ENCODE measurements at regions not wholly inside any gene's neighbourhood (a gene's known extent, or its start where the extent isn't known, plus 50 kb on each side); places are given as distances from the start of the nearest gene placed in this dataset.

DNA sequence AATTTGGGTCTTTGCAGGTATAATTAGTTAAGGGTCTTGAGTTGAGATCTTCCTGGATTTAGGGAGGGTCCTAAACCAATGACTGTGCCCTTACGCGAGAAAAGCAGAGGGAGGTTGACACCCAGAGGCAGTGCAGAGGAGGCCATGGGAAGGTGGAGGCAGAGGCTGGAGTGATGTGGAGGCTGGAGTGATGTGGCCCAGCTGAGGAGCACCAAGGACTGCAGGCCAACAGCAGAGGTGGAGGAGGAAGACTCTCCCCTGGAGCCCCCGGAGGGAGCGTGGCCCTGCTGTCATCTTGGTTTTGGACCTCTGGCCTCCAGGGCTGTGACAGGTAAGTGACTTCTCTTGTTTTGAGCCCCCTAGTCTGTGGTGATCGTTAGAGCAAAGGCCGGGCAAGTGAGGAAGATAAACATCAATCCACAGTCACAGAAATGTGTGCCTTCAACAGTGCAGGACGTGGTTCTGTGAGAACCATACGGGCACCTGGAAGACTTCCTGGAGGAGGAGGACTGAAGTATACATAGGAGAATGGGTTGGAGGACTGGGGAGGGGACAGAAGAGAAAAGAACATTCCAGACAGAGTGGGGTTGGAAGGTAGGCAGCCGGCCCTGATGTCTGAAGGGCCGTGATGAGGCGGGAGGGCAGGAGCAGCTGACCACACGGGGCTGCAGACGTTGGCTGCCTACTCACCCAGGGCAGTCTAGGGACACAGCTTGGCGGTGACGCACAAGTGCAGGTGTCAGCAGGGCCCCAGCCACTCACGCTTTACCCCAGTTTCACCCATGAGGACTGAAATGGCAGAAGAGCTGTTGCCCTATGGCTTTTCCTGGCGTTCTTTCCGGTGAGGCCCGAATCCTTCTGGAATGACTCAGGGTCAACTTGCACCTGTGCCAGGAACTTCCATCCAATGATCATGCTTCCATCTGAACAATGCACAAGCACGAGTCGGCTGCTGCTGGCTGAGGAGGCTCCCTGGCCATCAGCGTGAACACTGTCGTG is 270.2 kb downstream of the CTTN start:
- no TSS peak for BruUV-seq (replicated peaks)
- in situ Hi-C loops (cut with HindIII; ENCODE audit: extremely low pct_ligation_motif_present, low pct_unique_long_range_greater_than_20kb) = no loop called here
- peak; percentile 54 for TF ChIP-seq ZFP36 (IDR thresholded peaks at IDR 0.05; ENCODE audit: borderline replicate concordance, low read depth, low read length, partially characterized antibody)
- TF ChIP-seq RXRB (CRISPR knock-in tag; IDR thresholded peaks at IDR 0.05; ENCODE audit: borderline replicate concordance) = 0 out of 2 replicates have a peak, but pooled peaks have one; percentile 4
- TF ChIP-seq NR2C2 (CRISPR knock-in tag; IDR thresholded peaks at IDR 0.05; ENCODE audit: borderline replicate concordance) = no peak
- TF ChIP-seq ZNF768 (CRISPR knock-in tag; IDR thresholded peaks at IDR 0.05) = no peak
- TF ChIP-seq NR2F2 (IDR thresholded peaks at IDR 0.05; ENCODE audit: borderline replicate concordance, low read depth) = no peak
- TF ChIP-seq, protein P1, sequence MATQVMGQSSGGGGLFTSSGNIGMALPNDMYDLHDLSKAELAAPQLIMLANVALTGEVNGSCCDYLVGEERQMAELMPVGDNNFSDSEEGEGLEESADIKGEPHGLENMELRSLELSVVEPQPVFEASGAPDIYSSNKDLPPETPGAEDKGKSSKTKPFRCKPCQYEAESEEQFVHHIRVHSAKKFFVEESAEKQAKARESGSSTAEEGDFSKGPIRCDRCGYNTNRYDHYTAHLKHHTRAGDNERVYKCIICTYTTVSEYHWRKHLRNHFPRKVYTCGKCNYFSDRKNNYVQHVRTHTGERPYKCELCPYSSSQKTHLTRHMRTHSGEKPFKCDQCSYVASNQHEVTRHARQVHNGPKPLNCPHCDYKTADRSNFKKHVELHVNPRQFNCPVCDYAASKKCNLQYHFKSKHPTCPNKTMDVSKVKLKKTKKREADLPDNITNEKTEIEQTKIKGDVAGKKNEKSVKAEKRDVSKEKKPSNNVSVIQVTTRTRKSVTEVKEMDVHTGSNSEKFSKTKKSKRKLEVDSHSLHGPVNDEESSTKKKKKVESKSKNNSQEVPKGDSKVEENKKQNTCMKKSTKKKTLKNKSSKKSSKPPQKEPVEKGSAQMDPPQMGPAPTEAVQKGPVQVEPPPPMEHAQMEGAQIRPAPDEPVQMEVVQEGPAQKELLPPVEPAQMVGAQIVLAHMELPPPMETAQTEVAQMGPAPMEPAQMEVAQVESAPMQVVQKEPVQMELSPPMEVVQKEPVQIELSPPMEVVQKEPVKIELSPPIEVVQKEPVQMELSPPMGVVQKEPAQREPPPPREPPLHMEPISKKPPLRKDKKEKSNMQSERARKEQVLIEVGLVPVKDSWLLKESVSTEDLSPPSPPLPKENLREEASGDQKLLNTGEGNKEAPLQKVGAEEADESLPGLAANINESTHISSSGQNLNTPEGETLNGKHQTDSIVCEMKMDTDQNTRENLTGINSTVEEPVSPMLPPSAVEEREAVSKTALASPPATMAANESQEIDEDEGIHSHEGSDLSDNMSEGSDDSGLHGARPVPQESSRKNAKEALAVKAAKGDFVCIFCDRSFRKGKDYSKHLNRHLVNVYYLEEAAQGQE (IDR thresholded peaks at IDR 0.05; ENCODE audit: borderline replicate concordance in 1 of 2, low read depth in 1 of 2, low read length in 2 of 2) = no peak
- TF ChIP-seq FOSL1 (CRISPR knock-in tag; IDR thresholded peaks at IDR 0.05; ENCODE audit: borderline replicate concordance) = no peak
- TF ChIP-seq TRIM24 (CRISPR knock-in tag; IDR thresholded peaks at IDR 0.05) = no peak
- TF ChIP-seq, protein P2, sequence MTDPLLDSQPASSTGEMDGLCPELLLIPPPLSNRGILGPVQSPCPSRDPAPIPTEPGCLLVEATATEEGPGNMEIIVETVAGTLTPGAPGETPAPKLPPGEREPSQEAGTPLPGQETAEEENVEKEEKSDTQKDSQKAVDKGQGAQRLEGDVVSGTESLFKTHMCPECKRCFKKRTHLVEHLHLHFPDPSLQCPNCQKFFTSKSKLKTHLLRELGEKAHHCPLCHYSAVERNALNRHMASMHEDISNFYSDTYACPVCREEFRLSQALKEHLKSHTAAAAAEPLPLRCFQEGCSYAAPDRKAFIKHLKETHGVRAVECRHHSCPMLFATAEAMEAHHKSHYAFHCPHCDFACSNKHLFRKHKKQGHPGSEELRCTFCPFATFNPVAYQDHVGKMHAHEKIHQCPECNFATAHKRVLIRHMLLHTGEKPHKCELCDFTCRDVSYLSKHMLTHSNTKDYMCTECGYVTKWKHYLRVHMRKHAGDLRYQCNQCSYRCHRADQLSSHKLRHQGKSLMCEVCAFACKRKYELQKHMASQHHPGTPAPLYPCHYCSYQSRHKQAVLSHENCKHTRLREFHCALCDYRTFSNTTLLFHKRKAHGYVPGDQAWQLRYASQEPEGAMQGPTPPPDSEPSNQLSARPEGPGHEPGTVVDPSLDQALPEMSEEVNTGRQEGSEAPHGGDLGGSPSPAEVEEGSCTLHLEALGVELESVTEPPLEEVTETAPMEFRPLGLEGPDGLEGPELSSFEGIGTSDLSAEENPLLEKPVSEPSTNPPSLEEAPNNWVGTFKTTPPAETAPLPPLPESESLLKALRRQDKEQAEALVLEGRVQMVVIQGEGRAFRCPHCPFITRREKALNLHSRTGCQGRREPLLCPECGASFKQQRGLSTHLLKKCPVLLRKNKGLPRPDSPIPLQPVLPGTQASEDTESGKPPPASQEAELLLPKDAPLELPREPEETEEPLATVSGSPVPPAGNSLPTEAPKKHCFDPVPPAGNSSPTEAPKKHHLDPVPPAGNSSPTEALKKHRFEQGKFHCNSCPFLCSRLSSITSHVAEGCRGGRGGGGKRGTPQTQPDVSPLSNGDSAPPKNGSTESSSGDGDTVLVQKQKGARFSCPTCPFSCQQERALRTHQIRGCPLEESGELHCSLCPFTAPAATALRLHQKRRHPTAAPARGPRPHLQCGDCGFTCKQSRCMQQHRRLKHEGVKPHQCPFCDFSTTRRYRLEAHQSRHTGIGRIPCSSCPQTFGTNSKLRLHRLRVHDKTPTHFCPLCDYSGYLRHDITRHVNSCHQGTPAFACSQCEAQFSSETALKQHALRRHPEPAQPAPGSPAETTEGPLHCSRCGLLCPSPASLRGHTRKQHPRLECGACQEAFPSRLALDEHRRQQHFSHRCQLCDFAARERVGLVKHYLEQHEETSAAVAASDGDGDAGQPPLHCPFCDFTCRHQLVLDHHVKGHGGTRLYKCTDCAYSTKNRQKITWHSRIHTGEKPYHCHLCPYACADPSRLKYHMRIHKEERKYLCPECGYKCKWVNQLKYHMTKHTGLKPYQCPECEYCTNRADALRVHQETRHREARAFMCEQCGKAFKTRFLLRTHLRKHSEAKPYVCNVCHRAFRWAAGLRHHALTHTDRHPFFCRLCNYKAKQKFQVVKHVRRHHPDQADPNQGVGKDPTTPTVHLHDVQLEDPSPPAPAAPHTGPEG (CRISPR knock-in tag; IDR thresholded peaks at IDR 0.05) = no peak
- TF ChIP-seq ZNF44 (CRISPR knock-in tag; IDR thresholded peaks at IDR 0.05) = no peak
- TF ChIP-seq ARNTL (CRISPR knock-in tag; IDR thresholded peaks at IDR 0.05) = no peak
- 0 out of 2 replicates have a peak, but pooled peaks have one; percentile 18 for TF ChIP-seq ZNF263 (CRISPR knock-in tag; IDR thresholded peaks at IDR 0.05)

More for the DNA sequence above, 270.2 kb downstream of the CTTN start:
- FAIRE-seq (no peak), ATAC-seq (no peak), DNase-seq (ENCODE audit: low spot score) (no peak)
- peaks cover 24% of the 10 kb centered on the region for H3K4me1 ChIP-seq (ENCODE audit: insufficient read depth, low read length)
- WGBS (ENCODE audit: low lambda C conversion rate) = 95% methylated on average over 16 of the region's 23 CpGs
- no peak overlapping the region for H3K27ac ChIP-seq (ENCODE audit: extremely low read length, insufficient read depth, low read length)
- no peak overlapping the region for H2AFZ ChIP-seq (ENCODE audit: low read length)
- H3K36me3 ChIP-seq (replicated peaks in 1 of 2; ENCODE audit: control insufficient read depth in 1 of 2, insufficient read depth in 2 of 2, low read length in 2 of 2) = peaks cover 10 to 14% of the 10 kb centered on the region in 2 experiments; a peak in 3 of 5 replicates
- no peaks in the 10 kb centered on the region for H3K9me3 ChIP-seq (ENCODE audit: low read length)
- H3K79me2 ChIP-seq (ENCODE audit: insufficient read depth, low read length) = no peaks in the 10 kb centered on the region
- ChIA-PET POLR2A (no interaction called here), CTCF (ENCODE audit: low intra/inter-chr PET ratio, low total read pairs) (no interaction called here)
- peaks cover 11% of the 10 kb centered on the region; the same call in 1 of the 2 replicates for H4K20me1 ChIP-seq (ENCODE audit: insufficient read depth, low read length)
- no peaks in the 10 kb centered on the region for H3K27me3 ChIP-seq (ENCODE audit: control insufficient read depth in 1 of 2, insufficient read depth in 2 of 2, low read length in 2 of 2)
- H3K4me2 ChIP-seq (ENCODE audit: low read depth, low read length) = no peak overlapping the region
- no peak overlapping the region for H3K4me3 ChIP-seq (replicated peaks in 1 of 3; ENCODE audit: insufficient read depth in 1 of 3, low read depth in 2 of 3, low read length in 3 of 3)
- intact Hi-C loops (cut with micrococcal nuclease; ENCODE audit: unreplicated experiment) = no loop called here
- H3K9ac ChIP-seq (ENCODE audit: insufficient read depth, low read depth, low read length) = no peak overlapping the region
